ENCODE measurements at regions not wholly inside any gene's neighbourhood (a gene's known extent, or its start where the extent isn't known, plus 50 kb on each side); places are given as distances from the start of the nearest gene placed in this dataset.

DNA sequence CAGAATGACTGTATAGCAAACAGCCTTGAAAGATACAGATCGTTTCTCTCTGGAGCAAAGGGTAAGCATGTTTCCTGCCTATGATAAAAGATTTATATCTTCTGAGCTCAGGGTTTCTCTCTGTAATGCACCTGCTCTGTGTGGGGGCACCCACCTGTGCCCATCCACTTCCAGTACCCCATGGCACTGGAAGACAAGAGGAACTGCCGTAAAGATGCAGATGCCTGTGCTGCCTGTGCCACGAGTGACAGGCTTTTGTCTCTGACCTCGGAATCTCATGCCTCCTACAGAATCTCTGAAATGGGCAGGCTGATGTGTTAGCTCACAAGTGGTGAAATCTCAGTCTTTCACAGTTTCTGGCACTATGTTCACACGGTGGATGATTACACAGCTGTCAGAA, 50.3 kb upstream of the ATP11A start:
- no peak overlapping the region for H3K27ac ChIP-seq (ENCODE audit: low read depth, low read length)
- H3K9me3 ChIP-seq (ENCODE audit: control insufficient read depth, insufficient read depth, low read length), result no peaks in the 10 kb centered on the region; the same call in 1 of the 2 replicates
- DNase-seq (ENCODE audit: low read depth, low spot score), result no peak
- ChIA-PET CTCF (interaction anchor here (0.7 to 2.0 kb wide), 5 partner anchors 12 to 235 kb away, joined by 3 to 18 read pairs (median 6); no protein-coding TSS in a partner anchor), POLR2A (no interaction called here)
- H3K27me3 ChIP-seq (ENCODE audit: control insufficient read depth, insufficient read depth, low read length), result peaks cover 38% of the 10 kb centered on the region
- TF ChIP-seq, protein P1, sequence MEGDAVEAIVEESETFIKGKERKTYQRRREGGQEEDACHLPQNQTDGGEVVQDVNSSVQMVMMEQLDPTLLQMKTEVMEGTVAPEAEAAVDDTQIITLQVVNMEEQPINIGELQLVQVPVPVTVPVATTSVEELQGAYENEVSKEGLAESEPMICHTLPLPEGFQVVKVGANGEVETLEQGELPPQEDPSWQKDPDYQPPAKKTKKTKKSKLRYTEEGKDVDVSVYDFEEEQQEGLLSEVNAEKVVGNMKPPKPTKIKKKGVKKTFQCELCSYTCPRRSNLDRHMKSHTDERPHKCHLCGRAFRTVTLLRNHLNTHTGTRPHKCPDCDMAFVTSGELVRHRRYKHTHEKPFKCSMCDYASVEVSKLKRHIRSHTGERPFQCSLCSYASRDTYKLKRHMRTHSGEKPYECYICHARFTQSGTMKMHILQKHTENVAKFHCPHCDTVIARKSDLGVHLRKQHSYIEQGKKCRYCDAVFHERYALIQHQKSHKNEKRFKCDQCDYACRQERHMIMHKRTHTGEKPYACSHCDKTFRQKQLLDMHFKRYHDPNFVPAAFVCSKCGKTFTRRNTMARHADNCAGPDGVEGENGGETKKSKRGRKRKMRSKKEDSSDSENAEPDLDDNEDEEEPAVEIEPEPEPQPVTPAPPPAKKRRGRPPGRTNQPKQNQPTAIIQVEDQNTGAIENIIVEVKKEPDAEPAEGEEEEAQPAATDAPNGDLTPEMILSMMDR (IDR thresholded peaks at IDR 0.05; ENCODE audit: low read depth, low read length), result no peak
- no peak overlapping the region for H3K4me3 ChIP-seq (ENCODE audit: low read depth, low read length)

DNA sequence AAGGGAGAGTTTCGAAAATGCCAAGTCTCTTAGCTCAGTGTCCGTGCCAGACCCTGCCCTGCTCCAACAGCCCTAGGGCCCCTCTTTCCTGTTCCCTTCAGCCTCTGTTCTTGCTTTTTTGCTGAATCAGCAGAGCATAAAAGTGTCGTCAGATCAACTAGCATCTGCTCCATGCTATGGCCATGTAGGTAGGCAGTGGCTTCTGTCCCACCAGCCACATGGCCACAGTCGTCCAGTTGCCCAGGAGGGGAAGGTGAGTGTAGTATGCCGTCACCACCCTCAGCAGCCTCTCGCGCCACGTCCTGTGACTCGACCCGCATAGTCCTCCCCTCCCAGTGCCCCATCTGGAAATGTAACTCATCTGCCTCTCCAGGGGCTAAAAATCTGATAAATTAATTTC, 50.9 kb upstream of the ATP11A start:
- no peak for DNase-seq (ENCODE audit: low read depth, low spot score)
- CTCF ChIA-PET, result interaction anchor here (1.5 to 1.7 kb wide), 2 partner anchors 13 to 236 kb away, joined by 6 to 9 read pairs; no protein-coding TSS in a partner anchor
- TF ChIP-seq, protein P1 (IDR thresholded peaks at IDR 0.05; ENCODE audit: low read depth, low read length), result no peak

DNA sequence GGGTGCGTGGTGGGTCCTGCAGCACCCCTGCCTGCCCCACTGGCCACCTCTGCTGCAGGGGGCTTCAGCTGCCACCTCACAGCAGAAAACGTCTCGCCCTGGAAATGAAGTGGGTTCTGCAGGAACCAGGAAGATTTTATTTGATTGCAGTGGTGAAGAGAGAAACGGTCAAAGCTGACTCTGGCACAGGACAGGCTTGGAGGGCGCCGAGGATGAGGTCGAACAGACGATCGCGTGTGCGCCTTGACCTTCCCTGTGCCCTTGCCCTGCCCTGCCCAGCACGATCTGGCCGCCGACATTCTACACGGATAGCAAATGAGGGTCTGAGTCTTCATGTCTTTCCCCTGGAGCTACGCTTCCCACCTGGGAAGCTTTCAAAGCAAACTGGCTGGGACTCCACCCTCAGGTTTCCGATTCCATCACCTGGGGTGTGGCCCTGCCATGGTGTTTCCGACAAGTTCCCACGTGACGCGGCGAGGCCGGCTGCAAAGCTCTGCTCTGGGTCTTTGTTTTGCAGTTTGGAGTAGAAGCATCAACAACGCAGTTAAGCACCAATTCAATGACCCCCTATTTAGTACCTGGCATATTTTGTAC, 50.3 kb upstream of the TUBGCP3 start:
- DNase-seq (ENCODE audit: low read depth, low spot score), result no peak
- Histone ChIP-seq H3K27me3 (ENCODE audit: control insufficient read depth, insufficient read depth, low read length) (peaks cover 41% of the 10 kb centered on the region), H3K4me3 (ENCODE audit: low read depth, low read length) (no peak overlapping the region), H3K27ac (ENCODE audit: low read depth, low read length) (no peak overlapping the region), H3K9me3 (ENCODE audit: control insufficient read depth, insufficient read depth, low read length) (no peaks in the 10 kb centered on the region)
- ChIA-PET CTCF (interaction anchor here (1.5 to 1.7 kb wide), 2 partner anchors 13 to 236 kb away, joined by 6 to 9 read pairs; no protein-coding TSS in a partner anchor), POLR2A (no interaction called here)
- TF ChIP-seq, protein P1 (IDR thresholded peaks at IDR 0.05; ENCODE audit: low read depth, low read length), result no peak

More for the DNA sequence above, 50.9 kb upstream of the ATP11A start:
- POLR2A ChIA-PET, result no interaction called here
- Histone ChIP-seq H3K27ac (ENCODE audit: low read depth, low read length) (no peak overlapping the region), H3K9me3 (ENCODE audit: control insufficient read depth, insufficient read depth, low read length) (no peaks in the 10 kb centered on the region), H3K27me3 (ENCODE audit: control insufficient read depth, insufficient read depth, low read length) (peaks cover 39% of the 10 kb centered on the region), H3K4me3 (ENCODE audit: low read depth, low read length) (no peak overlapping the region)

Data from AG04450 (cell line).